IPS-18c (cell line): ENCODE measurements at regions not wholly inside any gene's neighbourhood (a gene's known extent, or its start where the extent isn't known, plus 50 kb on each side); places are given as distances from the start of the nearest gene placed in this dataset.
"Not testable (repeated sequence)": the region's sequence is repeated elsewhere in the genome, so short reads cannot be mapped to it uniquely, and the experiment has no call there.

Experiments used
- H3K4me3 ChIP-seq: 2 replicates; pipeline ENCODE4 v1.7.0; 2013; ENCODE audit warnings: low read depth, mild to moderate bottlenecking, low read length, moderate library complexity; ENCODE audit not compliant: insufficient read depth
- H3K9me3 ChIP-seq: one replicate; pipeline ENCODE4 v1.6.1; 2013; ENCODE audit warnings: mild to moderate bottlenecking, low read length, moderate library complexity; ENCODE audit not compliant: control insufficient read depth, insufficient read depth

DNA sequence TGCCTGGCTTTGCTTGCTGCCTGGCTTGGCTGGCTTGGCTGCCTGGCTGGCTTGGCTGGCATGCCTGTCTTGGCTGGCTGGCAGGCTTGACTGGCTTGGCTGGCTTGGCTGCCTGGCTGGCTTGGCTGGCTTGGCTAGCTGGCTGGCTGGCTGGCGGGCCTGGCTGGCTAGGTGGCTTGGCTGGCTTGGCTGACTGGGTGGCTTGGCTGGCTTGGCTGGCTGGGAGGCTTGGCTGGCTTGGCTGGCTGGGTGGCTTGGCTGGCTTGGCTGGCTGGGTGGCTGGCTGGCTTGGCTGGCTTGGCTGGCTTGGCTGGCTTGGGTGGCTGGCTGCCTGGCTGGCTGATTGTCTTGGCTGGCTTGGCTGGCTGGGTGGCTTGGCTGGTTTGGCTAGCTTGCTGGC lies 2826.4 kb downstream of the RPIA start:
- H3K9me3 ChIP-seq, H3K4me3 ChIP-seq: not testable (repeated sequence)

DNA sequence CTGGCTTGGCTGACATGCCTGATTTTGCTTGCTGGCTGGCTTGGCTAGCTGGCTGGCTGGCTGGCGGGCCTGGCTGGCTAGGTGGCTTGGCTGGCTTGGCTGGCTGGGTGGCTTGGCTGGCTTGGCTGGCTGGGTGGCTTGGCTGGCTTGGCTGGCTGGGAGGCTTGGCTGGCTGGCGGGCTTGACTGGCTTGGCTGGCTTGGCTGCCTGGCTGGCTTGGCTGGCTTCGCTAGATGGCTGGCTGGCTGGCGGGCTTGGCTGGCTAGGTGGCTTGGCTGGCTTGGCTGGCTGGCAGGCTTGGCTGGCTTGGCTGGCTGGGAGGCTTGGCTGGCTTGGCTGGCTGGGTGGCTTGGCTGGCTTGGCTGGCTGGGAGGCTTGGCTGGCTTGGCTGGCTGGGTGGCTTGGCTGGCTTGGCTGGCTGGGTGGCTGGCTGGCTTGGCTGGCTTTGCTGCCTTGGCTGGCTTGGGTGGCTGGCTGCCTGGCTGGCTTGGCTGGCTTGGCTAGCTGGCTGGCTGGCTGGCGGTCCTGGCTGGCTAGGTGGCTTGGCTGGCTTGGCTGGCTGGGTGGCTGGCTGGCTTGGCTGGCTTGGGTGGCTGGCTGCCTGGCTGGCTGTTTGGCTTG lies 2827.0 kb downstream of the RPIA start:
- not testable (repeated sequence) for H3K4me3 ChIP-seq, H3K9me3 ChIP-seq

DNA sequence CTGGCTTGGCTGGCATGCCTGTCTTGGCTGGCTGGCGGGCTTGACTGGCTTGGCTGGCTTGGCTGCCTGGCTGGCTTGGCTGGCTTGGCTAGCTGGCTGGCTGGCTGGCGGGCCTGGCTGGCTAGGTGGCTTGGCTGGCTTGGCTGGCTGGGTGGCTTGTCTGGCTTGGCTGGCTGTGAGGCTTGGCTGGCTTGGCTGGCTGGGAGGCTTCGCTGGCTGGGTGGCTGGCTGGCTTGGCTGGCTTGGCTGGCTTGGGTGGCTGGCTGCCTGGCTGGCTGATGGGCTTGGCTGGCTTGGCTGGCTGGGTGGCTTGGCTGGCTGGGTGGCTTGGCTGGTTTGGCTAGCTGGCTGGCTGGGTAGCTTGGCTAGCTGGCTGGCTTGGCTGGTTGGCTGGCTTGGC lies 2827.9 kb downstream of the RPIA start:
- not testable (repeated sequence) for H3K4me3 ChIP-seq, H3K9me3 ChIP-seq

DNA sequence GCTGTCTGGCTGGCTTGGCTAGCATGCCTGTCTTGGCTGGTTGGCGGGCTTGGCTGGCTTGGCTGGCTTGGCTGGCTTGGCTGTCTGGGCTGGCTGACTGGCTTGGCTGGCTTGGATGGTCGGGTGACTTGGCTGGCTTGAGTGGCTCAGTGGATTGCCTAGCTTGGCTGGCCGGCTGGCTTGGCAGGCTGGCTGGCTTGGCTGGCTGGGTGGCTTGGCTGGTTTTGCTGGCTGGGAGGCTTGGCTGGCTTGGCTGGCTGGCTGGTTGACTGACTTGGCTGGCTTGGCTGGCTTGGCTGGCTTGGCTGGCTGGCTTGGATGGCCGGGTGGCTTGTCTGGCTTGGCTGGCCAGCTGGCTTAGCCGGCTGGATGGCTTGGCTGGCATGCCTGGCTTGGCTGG lies 2828.4 kb downstream of the RPIA start:
- H3K9me3 ChIP-seq, H3K4me3 ChIP-seq: not testable (repeated sequence)

DNA sequence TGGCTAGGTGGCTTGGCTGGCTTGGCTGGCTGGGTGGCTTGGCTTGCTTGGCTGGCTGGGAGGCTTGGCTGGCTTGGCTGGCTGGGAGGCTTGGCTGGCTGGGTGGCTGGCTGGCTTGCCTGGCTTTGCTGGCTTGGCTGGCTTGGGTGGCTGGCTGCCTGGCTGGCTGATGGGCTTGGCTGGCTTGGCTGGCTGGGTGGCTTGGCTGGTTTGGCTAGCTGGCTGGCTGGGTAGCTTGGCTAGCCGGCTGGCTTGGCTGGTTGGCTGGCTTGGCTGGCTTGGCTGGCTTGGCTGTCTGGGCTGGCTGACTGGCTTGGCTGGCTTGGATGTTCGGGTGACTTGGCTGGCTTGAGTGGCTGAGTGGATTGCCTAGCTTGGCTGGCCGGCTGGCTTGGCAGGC lies 2829.1 kb downstream of the RPIA start:
- not testable (repeated sequence) for H3K9me3 ChIP-seq, H3K4me3 ChIP-seq

DNA sequence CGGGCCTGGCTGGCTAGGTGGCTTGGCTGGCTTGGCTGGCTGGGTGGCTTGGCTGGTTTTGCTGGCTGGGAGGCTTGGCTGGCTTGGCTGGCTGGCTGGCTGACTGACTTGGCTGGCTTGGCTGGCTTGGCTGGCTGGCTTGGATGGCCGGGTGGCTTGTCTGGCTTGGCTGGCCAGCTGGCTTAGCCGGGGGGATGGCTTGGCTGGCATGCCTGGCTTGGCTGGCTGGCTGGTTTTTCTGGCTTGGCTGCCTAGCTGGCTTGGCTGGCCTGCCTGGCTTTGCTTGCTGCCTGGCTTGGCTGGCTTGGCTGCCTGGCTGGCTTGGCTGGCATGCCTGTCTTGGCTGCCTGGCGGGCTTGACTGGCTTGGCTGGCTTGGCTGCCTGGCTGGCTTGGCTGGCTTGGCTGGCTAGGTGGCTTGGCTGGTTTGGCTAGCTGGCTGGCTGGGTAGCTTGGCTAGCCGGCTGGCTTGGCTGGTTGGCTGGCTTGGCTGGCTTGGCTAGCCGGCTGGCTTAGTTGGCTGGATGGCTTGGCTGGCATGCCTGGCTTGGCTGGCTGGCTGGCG lies 2829.6 kb downstream of the RPIA start:
- H3K9me3 ChIP-seq, H3K4me3 ChIP-seq: not testable (repeated sequence)

DNA sequence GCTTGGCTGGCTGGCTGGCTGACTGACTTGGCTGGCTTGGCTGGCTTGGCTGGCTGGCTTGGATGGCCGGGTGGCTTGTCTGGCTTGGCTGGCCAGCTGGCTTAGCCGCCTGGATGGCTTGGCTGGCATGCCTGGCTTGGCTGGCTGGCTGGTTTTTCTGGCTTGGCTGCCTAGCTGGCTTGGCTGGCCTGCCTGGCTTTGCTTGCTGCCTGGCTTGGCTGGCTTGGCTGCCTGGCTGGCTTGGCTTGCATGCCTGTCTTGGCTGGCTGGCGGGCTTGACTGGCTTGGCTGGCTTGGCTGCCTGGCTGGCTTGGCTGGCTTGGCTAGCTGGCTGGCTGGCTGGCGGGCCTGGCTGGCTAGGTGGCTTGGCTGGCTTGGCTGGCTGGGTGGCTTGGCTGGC lies 2830.5 kb downstream of the RPIA start:
- H3K4me3 ChIP-seq, H3K9me3 ChIP-seq: not testable (repeated sequence)

DNA sequence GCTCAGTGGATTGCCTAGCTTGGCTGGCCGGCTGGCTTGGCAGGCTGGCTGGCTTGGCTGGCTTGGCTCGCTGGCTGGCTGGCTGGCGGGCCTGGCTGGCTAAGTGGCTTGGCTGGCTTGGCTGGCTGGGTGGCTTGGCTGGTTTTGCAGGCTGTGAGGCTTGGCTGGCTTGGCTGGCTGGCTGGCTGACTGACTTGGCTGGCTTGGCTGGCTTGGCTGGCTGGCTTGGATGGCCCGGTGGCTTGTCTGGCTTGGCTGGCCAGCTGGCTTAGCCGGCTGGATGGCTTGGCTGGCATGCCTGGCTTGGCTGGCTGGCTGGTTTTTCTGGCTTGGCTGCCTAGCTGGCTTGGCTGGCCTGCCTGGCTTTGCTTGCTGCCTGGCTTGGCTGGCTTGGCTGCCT lies 2831.4 kb downstream of the RPIA start:
- not testable (repeated sequence) for H3K4me3 ChIP-seq, H3K9me3 ChIP-seq

DNA sequence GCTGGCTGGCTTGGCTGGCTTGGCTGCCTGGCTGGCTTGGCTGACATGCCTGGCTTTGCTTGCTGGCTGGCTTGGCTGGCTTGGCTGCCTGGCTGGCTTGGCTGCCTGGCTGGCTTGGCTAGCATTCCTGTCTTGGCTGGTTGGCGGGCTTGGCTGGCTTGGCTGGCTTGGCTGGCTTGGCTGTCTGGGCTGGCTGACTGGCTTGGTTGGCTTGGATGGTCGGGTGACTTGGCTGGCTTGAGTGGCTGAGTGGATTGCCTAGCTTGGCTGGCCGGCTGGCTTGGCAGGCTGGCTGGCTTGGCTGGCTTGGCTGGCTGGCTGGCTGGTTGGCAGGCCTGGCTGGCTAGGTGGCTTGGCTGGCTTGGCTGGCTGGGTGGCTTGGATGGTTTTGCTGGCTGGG lies 2832.3 kb downstream of the RPIA start:
- H3K4me3 ChIP-seq, H3K9me3 ChIP-seq: not testable (repeated sequence)

DNA sequence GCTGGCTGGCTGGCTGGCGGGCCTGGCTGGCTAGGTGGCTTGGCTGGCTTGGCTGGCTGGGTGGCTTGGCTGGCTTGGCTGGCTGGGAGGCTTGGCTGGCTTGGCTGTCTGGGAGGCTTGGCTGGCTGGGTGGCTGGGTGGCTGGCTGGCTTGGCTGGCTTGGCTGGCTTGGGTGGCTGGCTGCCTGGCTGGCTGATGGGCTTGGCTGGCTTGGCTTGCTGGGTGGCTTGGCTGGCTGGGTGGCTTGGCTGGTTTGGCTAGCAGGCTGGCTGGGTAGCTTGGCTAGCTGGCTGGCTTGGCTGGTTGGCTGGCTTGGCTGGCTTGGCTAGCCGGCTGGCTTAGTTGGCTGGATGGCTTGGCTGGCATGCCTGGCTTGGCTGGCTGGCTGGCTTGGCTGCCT lies 2834.1 kb downstream of the RPIA start:
- not testable (repeated sequence) for H3K4me3 ChIP-seq, H3K9me3 ChIP-seq

DNA sequence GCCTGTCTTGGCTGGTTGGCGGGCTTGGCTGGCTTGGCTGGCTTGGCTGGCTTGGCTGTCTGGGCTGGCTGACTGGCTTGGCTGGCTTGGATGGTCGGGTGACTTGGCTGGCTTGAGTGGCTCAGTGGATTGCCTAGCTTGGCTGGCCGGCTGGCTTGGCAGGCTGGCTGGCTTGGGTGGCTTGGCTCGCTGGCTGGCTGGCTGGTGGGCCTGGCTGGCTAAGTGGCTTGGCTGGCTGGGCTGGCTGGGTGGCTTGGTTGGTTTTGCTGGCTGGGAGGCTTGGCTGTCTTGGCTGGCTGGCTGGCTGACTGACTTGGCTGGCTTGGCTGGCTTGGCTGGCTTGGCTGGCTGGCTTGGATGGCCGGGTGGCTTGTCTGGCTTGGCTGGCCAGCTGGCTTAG lies 2834.6 kb downstream of the RPIA start:
- H3K9me3 ChIP-seq, H3K4me3 ChIP-seq: not testable (repeated sequence)

DNA sequence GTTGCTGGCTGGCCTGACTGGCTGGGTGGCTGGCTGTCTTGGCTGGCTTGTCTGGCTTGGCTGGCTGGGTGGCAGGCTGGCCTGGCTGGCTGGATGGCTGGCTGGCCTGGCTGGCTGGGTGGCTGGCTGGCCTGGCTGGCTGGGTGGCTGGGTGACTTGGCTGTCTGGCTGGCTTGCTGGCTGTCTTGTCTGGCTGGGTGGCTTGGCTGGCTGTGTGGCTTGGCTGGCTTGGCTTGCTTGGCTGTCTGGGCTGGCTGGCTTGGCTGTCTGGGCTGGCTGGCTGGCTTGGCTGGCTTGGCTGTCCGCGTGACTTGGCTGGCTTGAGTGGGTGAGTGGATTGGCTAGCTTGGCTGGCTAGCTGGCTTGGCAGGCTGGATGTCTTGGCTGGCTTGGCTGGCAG lies 2835.6 kb downstream of the RPIA start:
- not testable (repeated sequence) for H3K4me3 ChIP-seq, H3K9me3 ChIP-seq

DNA sequence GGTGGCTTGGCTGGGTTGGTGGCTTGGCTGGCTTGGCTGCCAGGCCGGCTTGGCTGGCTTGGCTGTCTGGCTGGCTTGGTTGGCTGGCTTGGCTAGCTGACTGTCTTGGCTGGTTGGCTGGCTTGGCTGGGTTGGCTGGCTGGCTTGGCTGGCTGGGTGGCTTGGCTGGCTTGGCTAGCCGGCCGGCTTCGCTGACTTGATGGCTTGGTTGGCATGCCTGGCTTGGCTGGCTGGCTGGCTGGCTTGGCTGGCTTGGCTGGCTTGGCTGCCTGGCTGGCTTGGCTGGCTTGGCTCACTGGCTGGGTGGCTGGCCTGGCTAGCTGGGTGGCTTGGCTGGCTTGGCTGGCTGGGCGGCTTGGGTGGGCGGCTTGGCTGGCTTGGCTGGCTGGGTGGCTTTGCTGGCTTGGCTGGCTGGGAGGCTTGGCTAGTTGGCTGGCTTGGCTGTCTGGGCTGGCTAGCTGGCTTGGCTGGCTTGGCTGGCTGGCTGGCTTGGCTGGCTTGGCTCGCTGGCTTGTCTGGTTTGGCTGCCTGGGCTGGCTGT lies 2836.1 kb downstream of the RPIA start:
- H3K9me3 ChIP-seq, H3K4me3 ChIP-seq: not testable (repeated sequence)

DNA sequence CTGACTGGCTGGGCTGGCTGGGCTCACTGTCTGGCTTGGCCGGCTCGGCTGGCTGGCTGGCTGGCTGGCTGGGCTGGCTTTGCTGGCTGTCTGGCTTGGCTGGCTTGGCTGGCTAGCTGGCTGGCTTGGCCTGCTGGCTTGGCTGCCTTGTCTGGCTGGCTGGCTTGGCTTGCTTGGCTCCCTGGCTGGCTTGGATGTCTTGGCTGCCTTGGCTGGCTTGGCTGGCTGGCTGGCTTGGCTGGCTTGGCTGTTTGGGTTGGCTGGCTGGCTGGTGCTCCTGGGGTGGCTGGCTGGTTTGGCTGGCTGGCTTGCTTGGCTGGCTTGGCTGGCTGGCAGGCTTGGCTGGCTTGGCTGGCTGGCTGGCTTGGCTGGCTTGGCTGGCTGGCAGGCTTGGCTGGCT lies 2836.9 kb downstream of the RPIA start:
- not testable (repeated sequence) for H3K4me3 ChIP-seq, H3K9me3 ChIP-seq

DNA sequence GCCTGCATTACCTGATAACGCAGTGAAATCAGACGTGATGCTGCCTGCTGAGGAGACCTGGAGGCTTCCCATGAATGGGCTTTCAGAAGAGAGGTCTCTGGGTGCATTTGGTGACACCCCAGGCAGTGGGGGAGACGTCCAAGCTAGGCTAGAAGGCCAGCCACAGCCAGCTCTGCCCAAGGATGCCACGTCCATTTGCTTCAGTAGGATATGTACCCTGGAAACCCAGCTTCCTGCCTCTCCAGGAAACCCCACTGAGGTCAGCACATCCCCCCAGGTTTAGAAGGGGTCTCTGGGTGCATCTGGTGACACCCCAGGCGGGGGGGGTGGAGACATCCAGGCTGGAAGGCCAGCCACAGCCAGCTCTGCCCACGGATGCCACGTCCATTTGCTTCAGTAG lies 2844.6 kb downstream of the RPIA start:
- not testable (repeated sequence) for H3K9me3 ChIP-seq, H3K4me3 ChIP-seq

DNA sequence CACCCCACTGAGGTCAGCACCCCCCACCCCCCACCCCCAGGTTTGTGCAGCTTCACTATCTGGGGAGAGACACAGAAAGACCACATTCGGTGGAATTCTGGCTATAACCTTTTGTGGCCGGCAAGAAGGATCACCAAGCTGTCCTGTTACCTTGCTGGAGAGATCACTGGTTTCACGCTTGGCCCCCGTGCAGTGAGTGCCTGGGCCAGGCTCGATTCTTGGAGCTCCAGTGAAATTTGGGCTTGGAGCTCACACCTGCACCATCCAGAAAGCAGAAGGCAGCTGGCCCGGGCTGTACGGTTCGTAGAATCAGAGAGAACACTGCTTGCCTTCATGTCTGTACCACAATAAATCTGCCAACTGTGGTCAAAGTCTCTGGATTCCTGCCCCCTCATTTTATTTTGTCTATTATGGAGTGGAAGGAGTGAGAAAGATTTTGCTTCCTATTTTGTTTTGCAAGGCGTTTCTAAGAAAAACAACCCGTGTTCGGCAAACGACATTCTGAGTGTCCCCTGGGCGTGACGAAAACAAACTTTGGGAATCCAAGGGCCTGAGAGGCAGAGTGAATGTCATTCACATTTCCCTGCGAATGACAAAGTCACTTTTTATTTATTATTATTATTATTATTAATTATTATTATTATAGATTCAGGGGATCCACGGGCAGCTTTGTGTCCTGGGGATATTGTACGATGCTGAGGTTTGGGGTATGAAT lies 2845.2 kb downstream of the RPIA start:
- not testable (repeated sequence) for H3K4me3 ChIP-seq, H3K9me3 ChIP-seq

DNA sequence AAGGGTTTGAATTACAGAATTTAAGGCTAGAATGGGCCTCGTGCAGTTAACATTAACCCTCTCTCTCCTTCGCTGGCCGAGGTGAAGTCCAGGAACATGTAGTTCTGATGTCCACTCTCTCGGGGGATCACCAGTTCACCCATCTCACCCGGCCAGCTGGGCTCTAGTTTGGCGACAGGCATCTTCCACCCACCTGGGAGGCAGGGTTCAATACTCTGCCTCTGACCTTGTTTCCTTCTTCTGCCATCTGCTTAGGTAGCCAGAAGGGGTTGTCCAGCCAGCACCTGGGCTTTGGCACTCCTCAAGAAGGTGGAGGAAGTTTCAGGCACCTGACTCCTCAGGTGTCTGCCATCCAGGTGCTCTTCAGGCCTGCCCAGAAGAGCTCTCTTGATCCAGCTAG lies 2857.8 kb downstream of the RPIA start:
- H3K4me3 ChIP-seq, H3K9me3 ChIP-seq: not testable (repeated sequence)

DNA sequence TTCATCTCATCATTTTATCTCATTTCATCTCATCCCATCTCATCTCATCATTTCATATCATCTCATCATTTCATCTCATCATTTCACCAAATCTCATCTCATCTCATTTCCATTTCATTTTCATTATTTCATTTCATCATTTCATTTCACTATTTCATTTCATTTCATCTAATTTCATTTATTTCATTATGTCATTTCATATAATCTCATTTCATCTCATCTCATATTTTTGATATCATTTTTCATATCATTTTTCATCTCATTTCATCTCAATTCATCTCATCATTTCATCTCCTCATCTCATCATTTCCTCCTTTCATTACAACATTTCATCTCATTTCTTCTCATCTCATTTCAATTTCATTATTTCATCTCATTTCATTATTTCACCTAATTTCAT lies 2866.8 kb downstream of the RPIA start:
- not testable (repeated sequence) for H3K4me3 ChIP-seq, H3K9me3 ChIP-seq

DNA sequence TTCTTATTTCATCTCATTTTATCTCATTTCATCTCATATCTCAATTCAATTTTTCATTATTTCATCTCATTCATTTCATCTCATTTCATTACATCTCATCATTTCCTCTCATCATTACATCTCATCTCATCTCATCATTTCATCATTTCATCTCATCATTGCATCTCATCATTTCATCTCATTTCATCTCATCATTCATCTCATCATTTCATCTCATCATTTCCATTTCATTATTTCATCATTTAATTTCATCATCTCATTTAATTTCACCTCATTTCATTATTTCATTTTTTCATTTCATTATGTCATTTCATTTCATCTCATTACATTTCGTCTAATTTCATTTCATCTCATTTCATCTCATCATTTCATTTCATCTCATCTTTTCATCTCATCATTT lies 2867.8 kb downstream of the RPIA start:
- not testable (repeated sequence) for H3K9me3 ChIP-seq, H3K4me3 ChIP-seq
